ENCODE measurements at regions not wholly inside any gene's neighbourhood (a gene's known extent, or its start where the extent isn't known, plus 50 kb on each side); places are given as distances from the start of the nearest gene placed in this dataset.

DNA sequence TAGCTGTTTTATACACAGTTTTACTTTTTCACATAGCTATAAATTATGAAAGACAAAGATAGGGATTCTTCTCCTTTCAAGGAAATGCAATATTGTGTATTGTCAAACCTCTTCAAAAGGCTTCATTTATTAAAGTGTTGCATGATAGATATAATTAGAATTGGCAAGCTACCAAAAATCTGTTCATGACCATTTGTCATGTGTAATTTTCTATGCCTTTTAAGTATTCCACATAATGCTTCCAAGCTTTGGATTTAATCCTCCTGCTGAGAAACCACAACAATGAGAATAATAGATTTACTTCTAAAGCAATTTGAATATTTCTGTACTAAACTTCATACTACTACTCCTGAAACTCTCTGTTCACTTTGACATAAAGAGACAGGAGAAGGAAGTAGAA lies 403.2 kb upstream of the CCDC179 start:
- CTCF ChIA-PET, result no interaction called here
- Histone ChIP-seq H3K4me1 (ENCODE audit: control extremely low read depth in 1 of 4, control insufficient read depth in 4 of 4, insufficient read depth in 4 of 4, low read length in 3 of 4) (no peaks in the 10 kb centered on the region), H3K36me3 (ENCODE audit: control insufficient read depth in 4 of 4, insufficient read depth in 4 of 4, low read length in 3 of 4) (no peaks in the 10 kb centered on the region), H3K9me3 (ENCODE audit: control extremely low read depth in 1 of 5, control insufficient read depth in 4 of 5, insufficient read depth in 2 of 5, low read depth in 1 of 5, low read length in 4 of 5) (peaks cover 0 to 2% (median 0%) of the 10 kb centered on the region in 5 experiments), H3K27ac (ENCODE audit: insufficient read depth in 1 of 2, low read depth in 1 of 2, low read length in 2 of 2, poor library complexity in 1 of 2, severe bottlenecking in 2 of 2) (no peak overlapping the region), H3K27me3 (replicated peaks in 2 of 5; ENCODE audit: control insufficient read depth in 4 of 5, insufficient read depth in 5 of 5, low read length in 4 of 5) (no peaks in the 10 kb centered on the region), H3K4me3 (ENCODE audit: control insufficient read depth in 1 of 7, extremely low read depth in 1 of 7, insufficient read depth in 4 of 7, low read depth in 2 of 7, low read length in 6 of 7) (no peak overlapping the region)
- POLR2A ChIA-PET, result no interaction called here
- no peak for DNase-seq

DNA sequence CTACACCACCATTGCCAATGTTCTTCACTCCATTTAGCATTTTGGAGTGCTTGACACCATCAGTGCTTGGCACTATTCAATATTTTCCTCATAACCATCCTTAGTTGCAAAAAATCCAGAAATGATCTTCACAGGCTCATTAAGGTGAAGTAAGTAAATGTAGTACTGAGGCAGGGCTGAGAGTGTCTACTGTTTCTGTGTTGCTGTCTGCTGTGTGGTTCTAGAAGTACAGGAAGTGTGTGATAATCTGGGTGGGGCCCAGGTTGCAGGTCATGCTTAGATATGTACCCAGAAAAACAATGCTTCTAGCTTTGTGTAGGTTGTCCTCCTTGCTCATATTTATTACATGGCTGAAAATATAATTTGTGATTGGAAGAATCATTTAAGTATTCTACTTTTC lies 411.8 kb upstream of the CCDC179 start:
- Histone ChIP-seq H3K9me3 (ENCODE audit: control extremely low read depth in 1 of 5, control insufficient read depth in 4 of 5, insufficient read depth in 2 of 5, low read depth in 1 of 5, low read length in 4 of 5) (no peaks in the 10 kb centered on the region), H3K4me3 (ENCODE audit: control insufficient read depth in 1 of 7, extremely low read depth in 1 of 7, insufficient read depth in 4 of 7, low read depth in 2 of 7, low read length in 6 of 7) (no peak overlapping the region), H3K27ac (ENCODE audit: insufficient read depth in 1 of 2, low read depth in 1 of 2, low read length in 2 of 2, poor library complexity in 1 of 2, severe bottlenecking in 2 of 2) (no peak overlapping the region), H3K36me3 (ENCODE audit: control insufficient read depth in 4 of 4, insufficient read depth in 4 of 4, low read length in 3 of 4) (no peaks in the 10 kb centered on the region), H3K27me3 (replicated peaks in 2 of 5; ENCODE audit: control insufficient read depth in 4 of 5, insufficient read depth in 5 of 5, low read length in 4 of 5) (no peaks in the 10 kb centered on the region), H3K4me1 (ENCODE audit: control extremely low read depth in 1 of 4, control insufficient read depth in 4 of 4, insufficient read depth in 4 of 4, low read length in 3 of 4) (no peaks in the 10 kb centered on the region)
- no peak for DNase-seq
- ChIA-PET CTCF (no interaction called here), POLR2A (no interaction called here)

DNA sequence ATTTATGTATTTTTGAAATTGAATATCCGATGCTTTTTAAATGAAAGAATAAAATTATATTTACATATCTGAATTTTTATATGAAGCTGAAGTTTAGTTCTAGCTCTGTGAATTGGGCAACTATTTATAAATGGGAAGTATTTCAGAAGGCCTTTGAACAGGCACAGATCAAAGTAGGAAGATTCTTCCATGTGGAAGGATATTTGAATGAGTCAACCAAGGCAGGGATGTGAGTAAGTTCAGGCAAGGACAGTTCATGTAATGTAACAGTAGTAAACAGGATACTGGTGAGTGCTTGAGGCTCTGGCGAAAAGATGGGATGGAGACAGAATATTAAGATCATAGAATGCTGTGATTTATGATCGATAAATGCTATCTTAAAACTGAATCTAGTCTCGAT lies 417.8 kb upstream of the CCDC179 start:
- Histone ChIP-seq H3K27ac (ENCODE audit: insufficient read depth in 1 of 2, low read depth in 1 of 2, low read length in 2 of 2, poor library complexity in 1 of 2, severe bottlenecking in 2 of 2) (no peak overlapping the region), H3K4me3 (ENCODE audit: control insufficient read depth in 1 of 7, extremely low read depth in 1 of 7, insufficient read depth in 4 of 7, low read depth in 2 of 7, low read length in 6 of 7) (no peak overlapping the region), H3K27me3 (replicated peaks in 2 of 5; ENCODE audit: control insufficient read depth in 4 of 5, insufficient read depth in 5 of 5, low read length in 4 of 5) (no peaks in the 10 kb centered on the region), H3K4me1 (ENCODE audit: control extremely low read depth in 1 of 4, control insufficient read depth in 4 of 4, insufficient read depth in 4 of 4, low read length in 3 of 4) (no peaks in the 10 kb centered on the region), H3K36me3 (ENCODE audit: control insufficient read depth in 4 of 4, insufficient read depth in 4 of 4, low read length in 3 of 4) (no peaks in the 10 kb centered on the region), H3K9me3 (ENCODE audit: control extremely low read depth in 1 of 5, control insufficient read depth in 4 of 5, insufficient read depth in 2 of 5, low read depth in 1 of 5, low read length in 4 of 5) (no peaks in the 10 kb centered on the region)
- ChIA-PET POLR2A (no interaction called here), CTCF (no interaction called here)
- DNase-seq, result no peak
- 100% methylated on average over 2 of the region's 4 CpGs for WGBS (ENCODE audit: insufficient coverage)

DNA sequence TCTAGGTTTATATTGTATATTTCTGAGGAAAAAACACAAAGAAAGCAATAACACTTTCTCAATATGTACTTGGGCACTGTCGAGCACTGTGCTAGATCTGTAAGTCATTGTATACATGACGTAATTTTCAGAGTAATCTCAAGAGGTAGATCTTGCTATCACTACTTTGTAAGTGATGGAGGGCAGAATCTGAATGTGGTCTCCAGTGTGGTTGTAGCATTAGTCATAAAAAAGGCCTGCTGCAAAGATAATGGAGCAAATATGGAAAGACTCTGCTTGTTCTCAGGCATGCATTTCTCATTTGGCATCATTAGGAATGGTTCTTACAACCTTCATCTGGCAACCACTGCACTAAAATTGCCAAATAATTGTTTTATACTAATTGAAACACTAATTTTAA lies 419.8 kb upstream of the CCDC179 start:
- POLR2A ChIA-PET, result no interaction called here
- WGBS (ENCODE audit: insufficient coverage), result no CpG with 5 or more reads among the region's 2 CpGs
- CTCF ChIA-PET, result no interaction called here
- Histone ChIP-seq H3K4me1 (ENCODE audit: control extremely low read depth in 1 of 4, control insufficient read depth in 4 of 4, insufficient read depth in 4 of 4, low read length in 3 of 4) (no peaks in the 10 kb centered on the region), H3K27me3 (replicated peaks in 2 of 5; ENCODE audit: control insufficient read depth in 4 of 5, insufficient read depth in 5 of 5, low read length in 4 of 5) (no peaks in the 10 kb centered on the region), H3K27ac (ENCODE audit: insufficient read depth in 1 of 2, low read depth in 1 of 2, low read length in 2 of 2, poor library complexity in 1 of 2, severe bottlenecking in 2 of 2) (no peak overlapping the region), H3K36me3 (ENCODE audit: control insufficient read depth in 4 of 4, insufficient read depth in 4 of 4, low read length in 3 of 4) (no peaks in the 10 kb centered on the region), H3K4me3 (ENCODE audit: control insufficient read depth in 1 of 7, extremely low read depth in 1 of 7, insufficient read depth in 4 of 7, low read depth in 2 of 7, low read length in 6 of 7) (peak overlapping the region in 1 of 7 experiments; percentile 12), H3K9me3 (ENCODE audit: control extremely low read depth in 1 of 5, control insufficient read depth in 4 of 5, insufficient read depth in 2 of 5, low read depth in 1 of 5, low read length in 4 of 5) (no peaks in the 10 kb centered on the region)
- no peak for DNase-seq

DNA sequence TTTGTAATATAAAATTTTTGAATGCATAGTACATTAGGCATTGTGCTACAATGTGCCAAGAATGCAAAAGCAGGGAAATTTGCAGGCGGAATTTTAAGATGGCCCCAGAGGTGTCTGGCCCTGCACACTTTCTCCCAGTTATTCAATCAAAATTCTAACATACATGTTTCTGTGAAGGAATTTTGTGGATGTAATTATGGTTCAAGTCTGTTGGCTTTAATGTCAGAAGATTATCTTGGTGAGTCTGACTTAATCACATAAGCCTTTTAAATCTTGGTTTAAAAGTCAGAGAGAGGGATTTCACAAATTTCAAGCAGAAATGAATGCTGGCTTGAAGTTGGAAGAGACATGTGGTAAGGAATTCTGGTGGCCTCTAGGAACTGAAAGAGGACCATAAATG lies 423.4 kb upstream of the CCDC179 start:
- Histone ChIP-seq H3K36me3 (ENCODE audit: control insufficient read depth in 4 of 4, insufficient read depth in 4 of 4, low read length in 3 of 4) (no peaks in the 10 kb centered on the region), H3K4me3 (ENCODE audit: control insufficient read depth in 1 of 7, extremely low read depth in 1 of 7, insufficient read depth in 4 of 7, low read depth in 2 of 7, low read length in 6 of 7) (no peak overlapping the region), H3K9me3 (ENCODE audit: control extremely low read depth in 1 of 5, control insufficient read depth in 4 of 5, insufficient read depth in 2 of 5, low read depth in 1 of 5, low read length in 4 of 5) (no peaks in the 10 kb centered on the region), H3K4me1 (ENCODE audit: control extremely low read depth in 1 of 4, control insufficient read depth in 4 of 4, insufficient read depth in 4 of 4, low read length in 3 of 4) (no peaks in the 10 kb centered on the region), H3K27ac (ENCODE audit: insufficient read depth in 1 of 2, low read depth in 1 of 2, low read length in 2 of 2, poor library complexity in 1 of 2, severe bottlenecking in 2 of 2) (no peak overlapping the region), H3K27me3 (replicated peaks in 2 of 5; ENCODE audit: control insufficient read depth in 4 of 5, insufficient read depth in 5 of 5, low read length in 4 of 5) (no peaks in the 10 kb centered on the region)
- CTCF ChIA-PET, result interaction anchor here (1.1 kb wide), 1 partner anchor 30 kb away, joined by 3 read pairs; no protein-coding TSS in a partner anchor
- no peak for DNase-seq
- POLR2A ChIA-PET, result no interaction called here
- no CpG with 5 or more reads among the region's 1 CpG for WGBS (ENCODE audit: insufficient coverage)

DNA sequence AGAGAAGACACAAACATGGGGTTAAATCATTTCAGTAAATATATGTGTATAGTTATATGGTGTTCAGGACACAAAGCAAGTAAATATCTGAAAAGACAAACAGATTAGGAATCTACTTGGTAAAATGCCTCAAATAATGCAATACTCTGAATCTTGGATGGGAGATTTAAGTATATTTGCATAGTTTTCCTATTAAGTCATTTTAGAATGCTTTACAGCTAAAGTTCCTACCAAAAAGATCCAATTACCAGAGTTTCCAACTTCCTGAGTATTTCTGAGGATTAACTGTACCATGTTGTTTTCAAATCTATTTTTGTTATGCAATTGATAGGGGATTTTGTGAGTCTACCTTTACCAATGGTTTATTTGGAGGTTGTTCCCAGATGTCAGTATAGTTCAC lies 424.4 kb upstream of the CCDC179 start:
- no peak for DNase-seq
- H3K4me3 ChIP-seq (ENCODE audit: control insufficient read depth in 1 of 7, extremely low read depth in 1 of 7, insufficient read depth in 4 of 7, low read depth in 2 of 7, low read length in 6 of 7), result no peak overlapping the region
- H3K27me3 ChIP-seq (replicated peaks in 2 of 5; ENCODE audit: control insufficient read depth in 4 of 5, insufficient read depth in 5 of 5, low read length in 4 of 5), result no peaks in the 10 kb centered on the region
- H3K36me3 ChIP-seq (ENCODE audit: control insufficient read depth in 4 of 4, insufficient read depth in 4 of 4, low read length in 3 of 4), result no peaks in the 10 kb centered on the region
- ChIA-PET POLR2A (no interaction called here), CTCF (interaction anchor here (1.1 kb wide), 1 partner anchor 31 kb away, joined by 3 read pairs; no protein-coding TSS in a partner anchor)
- H3K4me1 ChIP-seq (ENCODE audit: control extremely low read depth in 1 of 4, control insufficient read depth in 4 of 4, insufficient read depth in 4 of 4, low read length in 3 of 4), result no peaks in the 10 kb centered on the region
- H3K9me3 ChIP-seq (ENCODE audit: control extremely low read depth in 1 of 5, control insufficient read depth in 4 of 5, insufficient read depth in 2 of 5, low read depth in 1 of 5, low read length in 4 of 5), result no peaks in the 10 kb centered on the region
- no peak overlapping the region for H3K27ac ChIP-seq (ENCODE audit: insufficient read depth in 1 of 2, low read depth in 1 of 2, low read length in 2 of 2, poor library complexity in 1 of 2, severe bottlenecking in 2 of 2)

DNA sequence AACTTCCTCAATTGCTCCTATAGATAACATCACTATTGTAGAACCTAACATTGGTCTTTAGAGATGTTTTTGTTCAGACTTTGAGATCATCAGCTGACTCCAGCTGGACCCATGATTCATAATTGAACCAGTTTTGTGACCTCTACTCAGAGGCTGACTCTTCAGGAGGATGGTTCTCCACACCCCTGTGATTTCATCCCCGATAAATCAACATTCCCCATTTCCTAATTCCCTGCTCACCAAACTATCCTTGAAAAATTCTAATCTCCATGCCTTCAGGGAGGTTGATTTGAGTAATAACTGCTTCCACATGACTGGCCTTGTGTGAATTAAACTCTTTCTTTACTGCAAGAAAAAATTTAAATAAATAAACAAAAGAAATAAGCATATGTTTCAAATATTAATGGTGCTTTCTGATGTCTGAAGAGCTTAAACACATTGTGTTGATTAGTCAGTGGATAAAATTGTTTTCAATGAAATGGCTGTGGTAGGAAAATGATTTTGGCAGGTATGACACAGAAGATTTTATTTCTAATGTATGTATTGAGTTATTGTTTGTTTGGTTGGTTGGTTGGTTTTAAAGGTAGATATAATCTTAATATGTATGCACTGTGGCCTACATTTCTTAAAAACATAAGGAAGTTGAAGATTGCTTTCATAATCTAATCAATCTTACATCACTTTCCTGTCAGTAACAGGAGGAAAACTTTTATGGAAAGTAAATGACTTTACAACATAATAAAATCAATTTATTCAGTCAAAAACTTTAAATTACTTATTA lies 427.9 kb upstream of the CCDC179 start:
- no peak overlapping the region for H3K27ac ChIP-seq (ENCODE audit: insufficient read depth in 1 of 2, low read depth in 1 of 2, low read length in 2 of 2, poor library complexity in 1 of 2, severe bottlenecking in 2 of 2)
- H3K36me3 ChIP-seq (ENCODE audit: control insufficient read depth in 4 of 4, insufficient read depth in 4 of 4, low read length in 3 of 4), result no peaks in the 10 kb centered on the region
- H3K27me3 ChIP-seq (replicated peaks in 2 of 5; ENCODE audit: control insufficient read depth in 4 of 5, insufficient read depth in 5 of 5, low read length in 4 of 5), result no peaks in the 10 kb centered on the region
- H3K9me3 ChIP-seq (ENCODE audit: control extremely low read depth in 1 of 5, control insufficient read depth in 4 of 5, insufficient read depth in 2 of 5, low read depth in 1 of 5, low read length in 4 of 5), result no peaks in the 10 kb centered on the region
- no peaks in the 10 kb centered on the region for H3K4me1 ChIP-seq (ENCODE audit: control extremely low read depth in 1 of 4, control insufficient read depth in 4 of 4, insufficient read depth in 4 of 4, low read length in 3 of 4)
- 100% methylated on average over 1 of the region's 1 CpG for WGBS (ENCODE audit: insufficient coverage)
- POLR2A ChIA-PET, result no interaction called here
- no peak for DNase-seq
- no peak overlapping the region for H3K4me3 ChIP-seq (ENCODE audit: control insufficient read depth in 1 of 7, extremely low read depth in 1 of 7, insufficient read depth in 4 of 7, low read depth in 2 of 7, low read length in 6 of 7)
- CTCF ChIA-PET, result no interaction called here
